Progenitor cell of endocrine pancreas (in vitro differentiated cells): ENCODE measurements at regions not wholly inside any gene's neighbourhood (a gene's known extent, or its start where the extent isn't known, plus 50 kb on each side); places are given as distances from the start of the nearest gene placed in this dataset.

Source experiments
- DNase-seq: peaks from one replicate; pipeline ENCODE4 v3.0.0; 2021; ENCODE audit warnings: low spot score; ENCODE audit not compliant: unreplicated experiment
- H3K27ac Mint-ChIP-seq: 2 replicates; pipeline ENCODE4 v1.8.0; 2021; ENCODE audit warnings: mild to moderate bottlenecking, moderate library complexity, mixed read lengths
- H3K27me3 Mint-ChIP-seq: 2 replicates; pipeline ENCODE4 v1.8.0; 2021; ENCODE audit warnings: mixed read lengths
- H3K36me3 Mint-ChIP-seq: 2 replicates; pipeline ENCODE4 v1.8.0; 2022; ENCODE audit warnings: mixed read lengths; ENCODE audit not compliant: insufficient read depth
- H3K4me1 Mint-ChIP-seq: 2 replicates; pipeline ENCODE4 v1.8.0; 2021; ENCODE audit warnings: low read depth, mixed read lengths
- H3K4me3 Mint-ChIP-seq: 2 replicates; pipeline ENCODE4 v1.8.0; 2021; ENCODE audit warnings: low read depth, mild to moderate bottlenecking, moderate library complexity, mixed read lengths
- H3K9me3 Mint-ChIP-seq: 2 replicates; pipeline ENCODE4 v1.8.0; 2021; ENCODE audit warnings: low read depth, mixed read lengths
- TF ChIP-seq, protein P1 (sequence below): fragments of 200-600 bp; sonication (generic); IDR thresholded peaks from one replicate; pipeline ENCODE4 v1.5.0; 2021; ENCODE audit warnings: antibody characterized with exemption, mild to moderate bottlenecking; ENCODE audit not compliant: unreplicated experiment

- H3K9me3 Mint-ChIP-seq, result peaks cover 6% of the 10 kb centered on the region
- no peaks in the 10 kb centered on the region for H3K27me3 Mint-ChIP-seq
These were observed 119.2 kb downstream of the ETAA1 start for GRCh38 chr2:67516362-67516761.

GRCh38 chr2:67516899-67517530 lies 119.9 kb downstream of the ETAA1 start:
- Mint-ChIP-seq H3K27ac (no peak overlapping the region), H3K4me1 (peaks cover 2% of the 10 kb centered on the region), H3K27me3 (no peaks in the 10 kb centered on the region), H3K9me3 (peaks cover 6% of the 10 kb centered on the region), H3K36me3 (peaks cover 3% of the 10 kb centered on the region), H3K4me3 (no peak overlapping the region)
- TF ChIP-seq, protein P1, sequence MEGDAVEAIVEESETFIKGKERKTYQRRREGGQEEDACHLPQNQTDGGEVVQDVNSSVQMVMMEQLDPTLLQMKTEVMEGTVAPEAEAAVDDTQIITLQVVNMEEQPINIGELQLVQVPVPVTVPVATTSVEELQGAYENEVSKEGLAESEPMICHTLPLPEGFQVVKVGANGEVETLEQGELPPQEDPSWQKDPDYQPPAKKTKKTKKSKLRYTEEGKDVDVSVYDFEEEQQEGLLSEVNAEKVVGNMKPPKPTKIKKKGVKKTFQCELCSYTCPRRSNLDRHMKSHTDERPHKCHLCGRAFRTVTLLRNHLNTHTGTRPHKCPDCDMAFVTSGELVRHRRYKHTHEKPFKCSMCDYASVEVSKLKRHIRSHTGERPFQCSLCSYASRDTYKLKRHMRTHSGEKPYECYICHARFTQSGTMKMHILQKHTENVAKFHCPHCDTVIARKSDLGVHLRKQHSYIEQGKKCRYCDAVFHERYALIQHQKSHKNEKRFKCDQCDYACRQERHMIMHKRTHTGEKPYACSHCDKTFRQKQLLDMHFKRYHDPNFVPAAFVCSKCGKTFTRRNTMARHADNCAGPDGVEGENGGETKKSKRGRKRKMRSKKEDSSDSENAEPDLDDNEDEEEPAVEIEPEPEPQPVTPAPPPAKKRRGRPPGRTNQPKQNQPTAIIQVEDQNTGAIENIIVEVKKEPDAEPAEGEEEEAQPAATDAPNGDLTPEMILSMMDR, result no peak
- no peak for DNase-seq

More at GRCh38 chr2:67516362-67516761, 119.2 kb downstream of the ETAA1 start:
- no peak overlapping the region for H3K27ac Mint-ChIP-seq
- TF ChIP-seq, protein P1, result no peak
- H3K36me3 Mint-ChIP-seq, result peaks cover 3% of the 10 kb centered on the region
- H3K4me3 Mint-ChIP-seq, result no peak overlapping the region
- DNase-seq, result no peak
- H3K4me1 Mint-ChIP-seq, result peaks cover 2% of the 10 kb centered on the region

GRCh38 chr2:67522148-67522547 lies 125.0 kb downstream of the ETAA1 start:
- Mint-ChIP-seq H3K36me3 (peaks cover 3% of the 10 kb centered on the region), H3K4me3 (no peak overlapping the region), H3K27ac (no peak overlapping the region), H3K27me3 (no peaks in the 10 kb centered on the region), H3K4me1 (no peaks in the 10 kb centered on the region), H3K9me3 (peaks cover 9% of the 10 kb centered on the region)
- DNase-seq, result no peak
- TF ChIP-seq, protein P1, result no peak

GRCh38 chr2:67524213-67524612 lies 127.1 kb downstream of the ETAA1 start:
- TF ChIP-seq, protein P1, result no peak
- H3K27ac Mint-ChIP-seq, result no peak overlapping the region
- no peak for DNase-seq
- peaks cover 11% of the 10 kb centered on the region for H3K9me3 Mint-ChIP-seq
- no peak overlapping the region for H3K4me3 Mint-ChIP-seq
- H3K27me3 Mint-ChIP-seq, result no peaks in the 10 kb centered on the region
- no peaks in the 10 kb centered on the region for H3K4me1 Mint-ChIP-seq
- peaks cover 3% of the 10 kb centered on the region for H3K36me3 Mint-ChIP-seq

DNA sequence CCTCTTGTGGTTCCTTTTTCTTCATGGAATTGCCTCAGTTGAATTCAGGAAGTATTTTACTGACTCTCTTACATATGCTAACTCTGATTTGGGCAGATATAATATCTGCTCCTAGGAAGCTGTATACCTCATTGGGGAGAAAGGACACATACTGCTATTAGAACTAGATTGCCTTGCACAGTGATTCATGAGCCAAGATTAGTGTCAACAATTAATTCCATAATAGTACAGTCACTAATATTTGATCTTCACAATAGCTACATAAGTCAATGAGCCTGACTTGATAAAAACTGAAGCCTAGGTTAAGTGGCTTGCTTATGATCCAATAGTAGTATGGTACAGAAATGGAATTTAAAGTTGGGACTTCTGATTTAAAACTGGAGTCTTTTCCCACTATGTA lies 127.6 kb downstream of the ETAA1 start:
- Mint-ChIP-seq H3K9me3 (peaks cover 11% of the 10 kb centered on the region), H3K4me3 (no peak overlapping the region), H3K27me3 (no peaks in the 10 kb centered on the region), H3K36me3 (peaks cover 3% of the 10 kb centered on the region), H3K27ac (no peak overlapping the region), H3K4me1 (no peaks in the 10 kb centered on the region)
- TF ChIP-seq, protein P1, result no peak
- no peak for DNase-seq
